Brain microvascular endothelial cell (primary cell): ENCODE measurements at regions not wholly inside any gene's neighbourhood (a gene's known extent, or its start where the extent isn't known, plus 50 kb on each side); places are given as distances from the start of the nearest gene placed in this dataset.

ENCODE experiments used
- DNase-seq: peaks from one replicate; pipeline ENCODE4 v3.0.0-alpha.2; 2020
- H3K27ac ChIP-seq: fragments of 250-450 bp; sonication (Bioruptor Pico); 2 replicates; pipeline ENCODE4 v1.5.1; 2020; ENCODE audit warnings: mild to moderate bottlenecking, moderate library complexity
- H3K27me3 ChIP-seq: fragments of 250-450 bp; sonication (Bioruptor Pico); replicated peaks from 2 replicates; pipeline ENCODE4 v1.5.1; 2020; ENCODE audit warnings: mild to moderate bottlenecking
- H3K36me3 ChIP-seq: fragments of 250-450 bp; sonication (Bioruptor Pico); replicated peaks from 2 replicates; pipeline ENCODE4 v1.5.1; 2020; ENCODE audit warnings: mild to moderate bottlenecking
- H3K4me3 ChIP-seq: 2 replicates; pipeline ENCODE4 v1.5.1; 2011; ENCODE audit warnings: low read depth, mild to moderate bottlenecking, control low read depth, low read length, moderate library complexity
- CTCF ChIP-seq: IDR thresholded peaks from 2 replicates; pipeline ENCODE4 v1.5.1; 2011; ENCODE audit warnings: low read depth, mild to moderate bottlenecking, moderate library complexity, low read length, control low read depth, inconsistent platforms; ENCODE audit errors: missing control alignments
- in situ Hi-C: cut with HindIII; loops from 2 replicates; pipeline ENCODE4 v1.10.0; 2017; ENCODE audit warnings: low sequenced_read_pairs, low pct_ligation_motif_present

DNA sequence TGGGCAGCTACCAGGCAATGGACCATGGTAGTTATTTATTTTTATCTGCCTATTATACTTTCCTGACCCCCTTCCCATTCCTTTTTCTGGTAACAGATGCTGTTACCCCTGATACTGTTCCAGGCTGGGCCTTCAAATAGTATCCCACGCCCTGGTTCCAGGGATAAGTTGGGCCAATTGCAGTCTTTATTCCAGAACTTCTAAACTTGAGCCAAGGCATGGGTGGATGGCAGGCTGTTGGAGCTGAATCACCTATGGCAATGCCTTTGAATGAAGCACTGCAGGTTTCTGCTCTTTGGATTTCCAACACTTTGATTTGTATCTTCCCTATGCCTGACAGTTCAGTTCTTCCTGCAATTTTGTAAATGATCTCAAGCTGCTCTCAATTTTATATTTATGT is 99.2 kb upstream of the LHCGR start:
- in situ Hi-C loops: no loop called here
- DNase-seq: no peak
- H3K4me3 ChIP-seq: no peak overlapping the region
- H3K36me3 ChIP-seq: no peaks in the 10 kb centered on the region
- H3K27me3 ChIP-seq: no peaks in the 10 kb centered on the region
- H3K27ac ChIP-seq: no peak overlapping the region
- TF ChIP-seq CTCF: no peak

DNA sequence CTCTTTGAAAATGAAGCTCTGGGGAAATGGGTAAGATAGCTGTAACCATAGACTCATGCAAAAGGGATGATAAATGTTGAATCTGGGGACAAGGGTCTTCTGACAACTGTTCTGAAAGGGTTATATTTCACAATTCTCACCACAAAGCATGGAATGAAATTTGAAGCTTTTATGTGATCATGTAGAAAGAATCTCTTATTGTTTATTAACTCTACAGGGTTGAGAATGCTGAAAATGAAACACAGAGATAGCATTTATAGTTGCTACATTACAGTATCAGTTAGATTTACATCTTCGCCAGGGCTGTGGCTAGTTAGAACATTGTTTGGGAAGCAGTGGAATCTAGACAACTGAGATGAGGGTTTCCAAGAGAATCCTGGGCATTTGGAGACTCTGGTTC is 97.4 kb upstream of the LHCGR start:
- H3K27ac ChIP-seq: no peak overlapping the region
- H3K36me3 ChIP-seq: no peaks in the 10 kb centered on the region
- no peaks in the 10 kb centered on the region for H3K27me3 ChIP-seq
- TF ChIP-seq CTCF: no peak
- no peak overlapping the region for H3K4me3 ChIP-seq
- in situ Hi-C loops: no loop called here
- DNase-seq: no peak

DNA sequence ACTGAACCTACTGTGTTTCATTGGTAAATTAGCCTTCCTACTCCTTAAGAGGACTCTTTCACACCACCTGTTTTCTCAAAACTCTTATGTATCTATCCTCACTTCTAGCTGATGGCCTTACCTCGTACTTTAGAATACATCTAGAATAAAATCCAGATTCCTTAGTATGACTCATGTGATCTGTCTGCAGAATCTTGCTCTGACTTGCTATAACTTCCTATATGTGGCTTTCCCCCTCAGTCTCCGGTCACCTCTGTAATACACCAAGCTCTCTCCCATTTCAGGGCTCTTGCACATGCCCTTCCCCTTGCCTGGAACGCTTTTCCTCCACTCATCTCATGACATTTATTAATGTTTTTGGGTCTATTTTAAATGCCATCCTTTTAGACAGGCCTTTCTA is 95.6 kb upstream of the LHCGR start:
- no peak for TF ChIP-seq CTCF

DNA sequence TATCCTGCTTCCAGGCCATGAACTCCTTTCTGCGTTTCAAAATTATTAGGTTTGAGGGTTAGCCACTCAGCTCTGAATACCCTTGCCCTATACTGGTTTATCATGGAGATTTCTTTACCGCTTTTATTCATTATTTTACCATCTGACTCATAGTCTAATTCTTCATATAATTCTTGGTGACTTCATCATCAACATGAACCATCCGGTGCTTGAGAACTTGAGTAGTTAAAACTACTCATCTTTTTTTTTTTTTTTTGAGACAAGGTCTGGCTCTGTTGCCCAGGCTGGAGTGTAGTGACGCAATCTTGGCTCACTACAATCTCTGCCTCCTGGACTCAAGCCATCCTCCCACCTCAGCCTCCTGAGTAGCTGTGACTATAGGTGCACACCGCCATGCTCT is 94.2 kb upstream of the LHCGR start:
- no peak for DNase-seq
- in situ Hi-C loops: no loop called here
- TF ChIP-seq CTCF: no peak
- no peaks in the 10 kb centered on the region for H3K36me3 ChIP-seq
- H3K27me3 ChIP-seq: no peaks in the 10 kb centered on the region
- no peak overlapping the region for H3K27ac ChIP-seq
- no peak overlapping the region for H3K4me3 ChIP-seq

More for the DNA sequence above, 95.6 kb upstream of the LHCGR start:
- H3K4me3 ChIP-seq: no peak overlapping the region
- in situ Hi-C loops: no loop called here
- no peak overlapping the region for H3K27ac ChIP-seq
- DNase-seq: no peak
- H3K27me3 ChIP-seq: no peaks in the 10 kb centered on the region
- no peaks in the 10 kb centered on the region for H3K36me3 ChIP-seq

GRCh38 chr2:48845684-48846083 is 90.2 kb upstream of the LHCGR start:
- in situ Hi-C loops: no loop called here

More at GRCh38 chr2:48845684-48846083, 90.2 kb upstream of the LHCGR start:
- no peak for TF ChIP-seq CTCF
- H3K36me3 ChIP-seq: no peaks in the 10 kb centered on the region
- no peak overlapping the region for H3K27ac ChIP-seq
- no peak overlapping the region for H3K4me3 ChIP-seq
- H3K27me3 ChIP-seq: no peaks in the 10 kb centered on the region
- no peak for DNase-seq
